Natural killer cell (primary cell): ENCODE measurements at regions not wholly inside any gene's neighbourhood (a gene's known extent, or its start where the extent isn't known, plus 50 kb on each side); places are given as distances from the start of the nearest gene placed in this dataset.

ENCODE experiments used
- ATAC-seq, 3 donors: fragments of 150-1000 bp in 2 of 3; fragments of 200-7000 bp in 1 of 3; cut with Tn5 transposase; 1 replicate in 1 of 3; 2 replicates in 2 of 3; pipeline ENCODE4 v1.10.0; 2021; ENCODE audit warnings: mild to moderate bottlenecking in 2 of 3, moderate library complexity in 2 of 3
- DNase-seq, 2 donors: peaks; one replicate each; pipeline versions ENCODE4 v3.0.0 to v3.0.0-alpha.2; 2013 to 2021; ENCODE audit warnings: mixed read lengths in 1 of 2
- H3K27ac ChIP-seq: one replicate; pipeline ENCODE4 v1.5.1; 2013; ENCODE audit warnings: mild to moderate bottlenecking, low read length
- H3K27me3 ChIP-seq: one replicate; pipeline ENCODE4 v1.6.1; 2013; ENCODE audit warnings: low read length; ENCODE audit not compliant: control insufficient read depth, insufficient read depth
- H3K36me3 ChIP-seq: one replicate; pipeline ENCODE4 v1.6.1; 2013; ENCODE audit warnings: low read length; ENCODE audit not compliant: control insufficient read depth, insufficient read depth
- H3K4me1 ChIP-seq: one replicate; pipeline ENCODE4 v1.6.1; 2013; ENCODE audit warnings: low read length; ENCODE audit not compliant: control insufficient read depth, insufficient read depth
- H3K4me3 ChIP-seq: one replicate; pipeline ENCODE4 v1.5.1; 2013; ENCODE audit warnings: low read length
- H3K9me3 ChIP-seq: one replicate; pipeline ENCODE4 v1.6.1; 2013; ENCODE audit warnings: low read length; ENCODE audit not compliant: control insufficient read depth, insufficient read depth
- H3K27ac Mint-ChIP-seq, 2 donors: one replicate each; pipeline ENCODE4 v1.8.0; 2022; ENCODE audit warnings: mild to moderate bottlenecking in 2 of 2, mixed read lengths in 2 of 2, moderate library complexity in 1 of 2
- H3K27me3 Mint-ChIP-seq, 2 donors: one replicate each; pipeline ENCODE4 v1.8.0; 2022; ENCODE audit warnings: low read depth in 2 of 2, mixed read lengths in 2 of 2
- H3K36me3 Mint-ChIP-seq: one replicate; pipeline ENCODE4 v1.8.0; 2022; ENCODE audit warnings: mixed read lengths
- H3K4me1 Mint-ChIP-seq, 2 donors: one replicate each; pipeline ENCODE4 v1.8.0; 2022; ENCODE audit warnings: mixed read lengths in 2 of 2
- H3K4me3 Mint-ChIP-seq: one replicate; pipeline ENCODE4 v1.8.0; 2022; ENCODE audit warnings: mild to moderate bottlenecking, moderate library complexity, mixed read lengths
- H3K9me3 Mint-ChIP-seq, 2 donors: one replicate each; pipeline ENCODE4 v1.8.0; 2022; ENCODE audit warnings: mixed read lengths in 2 of 2
- whole genome bisulfite sequencing: methylation state at CpG from one replicate; pipeline ENCODE4 v1.1.7; 2013; ENCODE audit warnings: missing lambda C conversion rate; ENCODE audit not compliant: insufficient coverage; 5-methylcytosine and 5-hydroxymethylcytosine counted together
- intact Hi-C: fragments of 100-400 bp; cut with micrococcal nuclease; formaldehyde crosslinking; loops from one replicate; pipeline ENCODE4 v1.14.2; 2022
- TF ChIP-seq, protein P1 (sequence below): fragments of 200-600 bp; IDR thresholded peaks from one replicate; pipeline ENCODE4 v1.8.0; 2022; ENCODE audit warnings: antibody characterized with exemption

DNA sequence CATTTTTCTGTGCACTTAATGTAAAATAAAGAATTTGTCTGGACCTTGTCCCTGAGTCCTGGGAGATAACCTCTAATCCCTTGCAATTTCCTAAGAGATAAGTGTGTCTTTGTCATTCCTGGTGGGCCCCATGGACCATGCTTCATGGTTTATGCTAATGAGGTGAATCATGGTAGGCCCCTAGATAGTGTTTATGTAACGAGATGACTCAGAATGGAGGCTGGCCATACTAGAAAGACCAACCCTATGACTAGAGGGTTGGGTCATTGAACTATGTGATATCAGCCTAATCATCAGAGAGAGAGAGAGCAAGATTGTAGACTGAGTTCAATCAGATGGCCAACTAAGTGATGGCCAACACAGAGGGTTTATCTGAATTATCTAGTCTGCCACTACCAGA is 64.2 kb upstream of the NHSL2 start:
- WGBS, result no CpG with 5 or more reads among the region's 1 CpG
- H3K9me3 Mint-ChIP-seq, result no peaks in the 10 kb centered on the region
- DNase-seq, result no peak
- ATAC-seq, result no peak
- no peaks in the 10 kb centered on the region for H3K9me3 ChIP-seq
- no peak overlapping the region for H3K27ac ChIP-seq
- H3K4me1 Mint-ChIP-seq, result no peaks in the 10 kb centered on the region
- intact Hi-C loops, result no loop called here
- no peaks in the 10 kb centered on the region for H3K36me3 Mint-ChIP-seq
- H3K27me3 ChIP-seq, result no peaks in the 10 kb centered on the region
- no peaks in the 10 kb centered on the region for H3K4me1 ChIP-seq
- no peak overlapping the region for H3K4me3 Mint-ChIP-seq
- no peaks in the 10 kb centered on the region for H3K36me3 ChIP-seq
- no peak overlapping the region for H3K27ac Mint-ChIP-seq
- TF ChIP-seq, protein P1, sequence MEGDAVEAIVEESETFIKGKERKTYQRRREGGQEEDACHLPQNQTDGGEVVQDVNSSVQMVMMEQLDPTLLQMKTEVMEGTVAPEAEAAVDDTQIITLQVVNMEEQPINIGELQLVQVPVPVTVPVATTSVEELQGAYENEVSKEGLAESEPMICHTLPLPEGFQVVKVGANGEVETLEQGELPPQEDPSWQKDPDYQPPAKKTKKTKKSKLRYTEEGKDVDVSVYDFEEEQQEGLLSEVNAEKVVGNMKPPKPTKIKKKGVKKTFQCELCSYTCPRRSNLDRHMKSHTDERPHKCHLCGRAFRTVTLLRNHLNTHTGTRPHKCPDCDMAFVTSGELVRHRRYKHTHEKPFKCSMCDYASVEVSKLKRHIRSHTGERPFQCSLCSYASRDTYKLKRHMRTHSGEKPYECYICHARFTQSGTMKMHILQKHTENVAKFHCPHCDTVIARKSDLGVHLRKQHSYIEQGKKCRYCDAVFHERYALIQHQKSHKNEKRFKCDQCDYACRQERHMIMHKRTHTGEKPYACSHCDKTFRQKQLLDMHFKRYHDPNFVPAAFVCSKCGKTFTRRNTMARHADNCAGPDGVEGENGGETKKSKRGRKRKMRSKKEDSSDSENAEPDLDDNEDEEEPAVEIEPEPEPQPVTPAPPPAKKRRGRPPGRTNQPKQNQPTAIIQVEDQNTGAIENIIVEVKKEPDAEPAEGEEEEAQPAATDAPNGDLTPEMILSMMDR, result no peak
- peaks cover 0 to 36% of the 10 kb centered on the region in 2 donors for H3K27me3 Mint-ChIP-seq
- no peak overlapping the region for H3K4me3 ChIP-seq

DNA sequence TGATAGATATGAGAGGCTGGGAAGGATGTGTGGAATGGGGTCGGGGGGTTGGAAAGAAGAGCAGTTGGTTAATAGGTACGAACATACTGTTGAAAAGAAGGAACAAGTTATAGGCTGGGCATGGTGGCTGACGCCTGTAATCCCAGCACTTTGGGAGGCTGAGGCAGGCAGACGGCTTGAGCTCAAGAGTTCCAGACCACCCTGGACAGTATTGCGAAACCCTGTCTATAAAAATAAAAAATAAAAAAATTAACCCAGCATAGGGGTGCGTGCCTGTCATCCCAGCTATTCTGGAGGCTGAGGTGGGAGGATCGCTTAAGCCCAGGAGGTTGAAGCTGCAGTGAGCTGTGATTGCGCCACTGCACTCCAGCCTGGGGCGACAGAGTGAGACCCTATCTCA is 58.5 kb upstream of the NHSL2 start:
- Histone ChIP-seq H3K9me3 (no peaks in the 10 kb centered on the region), H3K4me1 (no peaks in the 10 kb centered on the region), H3K27ac (no peak overlapping the region), H3K27me3 (no peaks in the 10 kb centered on the region), H3K36me3 (no peaks in the 10 kb centered on the region), H3K4me3 (no peak overlapping the region)
- intact Hi-C loops, result no loop called here
- Mint-ChIP-seq H3K9me3 (no peaks in the 10 kb centered on the region), H3K36me3 (no peaks in the 10 kb centered on the region), H3K4me3 (no peak overlapping the region), H3K27me3 (peaks cover 10 to 48% of the 10 kb centered on the region in 2 donors), H3K27ac (no peak overlapping the region), H3K4me1 (no peaks in the 10 kb centered on the region)
- DNase-seq, result no peak
- TF ChIP-seq, protein P1, result no peak
- ATAC-seq, result no peak
- WGBS, result 81% methylated on average over 5 of the region's 9 CpGs

DNA sequence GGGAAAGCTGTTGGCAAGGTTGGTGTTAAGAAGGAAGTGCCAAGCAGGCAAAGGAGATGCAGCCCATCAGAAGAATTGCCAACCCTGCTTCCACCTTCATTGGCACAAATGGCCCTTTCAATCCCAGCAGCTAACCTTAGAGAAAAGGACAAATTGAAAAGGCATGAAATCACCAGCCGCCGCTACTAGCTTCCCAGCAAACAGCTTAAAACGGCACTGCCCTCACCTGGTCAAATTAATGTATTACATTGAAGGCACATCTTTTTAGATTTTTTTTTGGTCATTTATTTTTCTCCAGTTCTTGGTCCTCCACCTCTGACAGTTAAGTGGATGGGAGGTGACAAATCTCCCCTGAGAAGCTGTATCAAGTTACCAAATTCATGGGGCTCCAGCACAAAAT is 51.0 kb upstream of the NHSL2 start:
- no peaks in the 10 kb centered on the region for H3K9me3 Mint-ChIP-seq

More for the DNA sequence above, 51.0 kb upstream of the NHSL2 start:
- DNase-seq, result peak in 1 of 2 donors; percentile 61
- H3K27ac Mint-ChIP-seq, result no peak overlapping the region
- H3K27ac ChIP-seq, result no peak overlapping the region
- H3K27me3 ChIP-seq, result peaks cover 2% of the 10 kb centered on the region
- no peak overlapping the region for H3K4me3 Mint-ChIP-seq
- H3K36me3 ChIP-seq, result no peaks in the 10 kb centered on the region
- H3K36me3 Mint-ChIP-seq, result no peaks in the 10 kb centered on the region
- H3K9me3 ChIP-seq, result no peaks in the 10 kb centered on the region
- 0% methylated on average over 2 of the region's 3 CpGs for WGBS
- peak; percentile 48 to 67 (median 62) for ATAC-seq
- no peak overlapping the region for H3K4me3 ChIP-seq
- intact Hi-C loops, result no loop called here
- peaks cover 0 to 5% of the 10 kb centered on the region in 2 donors for H3K4me1 Mint-ChIP-seq
- TF ChIP-seq, protein P1, result peak; percentile 40
- no peaks in the 10 kb centered on the region for H3K4me1 ChIP-seq
- peaks cover 12 to 53% of the 10 kb centered on the region in 2 donors for H3K27me3 Mint-ChIP-seq
